DND-41 (cell line): ENCODE measurements at regions not wholly inside any gene's neighbourhood (a gene's known extent, or its start where the extent isn't known, plus 50 kb on each side); places are given as distances from the start of the nearest gene placed in this dataset.

Experiments
- ATAC-seq: fragments of 200-7000 bp; cut with Tn5 transposase; 3 replicates; pipeline ENCODE4 v1.9.1; 2021; ENCODE audit warnings: low read depth; ENCODE audit not compliant: insufficient read depth
- DNase-seq: peaks from one replicate; pipeline ENCODE4 v3.0.0-alpha.2; 2020
- H2AFZ ChIP-seq: 2 replicates; pipeline ENCODE4 v1.6.0; 2012; ENCODE audit warnings: low read depth, low read length
- H3K27ac ChIP-seq: 2 replicates; pipeline ENCODE4 v1.5.1; 2012; ENCODE audit warnings: low read length, inconsistent platforms
- H3K27me3 ChIP-seq: fragments of 200-600 bp; sonication (generic); 2 replicates; pipeline ENCODE4 v1.6.0; 2012; ENCODE audit warnings: low read length, mild to moderate bottlenecking, inconsistent platforms; ENCODE audit not compliant: insufficient read depth, poor library complexity
- H3K36me3 ChIP-seq: 2 replicates; pipeline ENCODE4 v1.5.1; 2012; ENCODE audit warnings: low read length, inconsistent platforms; ENCODE audit not compliant: insufficient read depth
- H3K4me1 ChIP-seq: 2 replicates; pipeline ENCODE4 v1.5.1; 2012; ENCODE audit warnings: mild to moderate bottlenecking, low read length; ENCODE audit not compliant: insufficient read depth
- H3K4me2 ChIP-seq: 2 replicates; pipeline ENCODE4 v1.6.0; 2012; ENCODE audit warnings: mild to moderate bottlenecking, moderate library complexity, low read length, inconsistent platforms; ENCODE audit not compliant: insufficient read depth
- H3K4me3 ChIP-seq, 2 experiments: fragments of 200-600 bp in 1 of 2; shearing (Covaris generic) in 1 of 2; 2 replicates each; pipeline ENCODE4 v1.5.1; 2012 to 2016; ENCODE audit warnings: inconsistent platforms in 2 of 2, low read length in 2 of 2, mild to moderate bottlenecking in 2 of 2, low read depth in 1 of 2, moderate library complexity in 1 of 2
- H3K79me2 ChIP-seq: 2 replicates; pipeline ENCODE4 v1.6.0; 2012; ENCODE audit warnings: low read length, inconsistent platforms; ENCODE audit not compliant: insufficient read depth
- H3K9ac ChIP-seq: 2 replicates; pipeline ENCODE4 v1.6.0; 2012; ENCODE audit warnings: low read depth, mild to moderate bottlenecking, inconsistent platforms, low read length, moderate library complexity
- H3K9me3 ChIP-seq: 2 replicates; pipeline ENCODE4 v1.5.1; 2012; ENCODE audit warnings: low read length, moderate library complexity, mild to moderate bottlenecking, inconsistent platforms; ENCODE audit not compliant: insufficient read depth, severe bottlenecking
- H4K20me1 ChIP-seq: 2 replicates; pipeline ENCODE4 v1.6.0; 2012; ENCODE audit warnings: low read length; ENCODE audit not compliant: insufficient read depth
- CTCF ChIP-seq: IDR thresholded peaks from 2 replicates; pipeline ENCODE4 v1.5.1; 2012; ENCODE audit warnings: borderline replicate concordance, low read length, moderate library complexity, mild to moderate bottlenecking; ENCODE audit not compliant: poor library complexity, severe bottlenecking; ENCODE audit errors: extremely low read depth
- EZH2 ChIP-seq: IDR thresholded peaks from 3 replicates; pipeline ENCODE4 v1.6.1; 2012; ENCODE audit warnings: borderline replicate concordance, low read depth, mild to moderate bottlenecking, moderate library complexity, low read length, inconsistent platforms; ENCODE audit not compliant: severe bottlenecking

- Histone ChIP-seq H3K4me1 (no peaks in the 10 kb centered on the region), H3K4me2 (no peak overlapping the region), H4K20me1 (no peaks in the 10 kb centered on the region), H3K27ac (no peak overlapping the region), H3K9me3 (no peaks in the 10 kb centered on the region), H3K4me3 (no peak overlapping the region), H3K27me3 (no peaks in the 10 kb centered on the region), H3K79me2 (no peaks in the 10 kb centered on the region), H3K9ac (no peak overlapping the region), H2AFZ (no peak overlapping the region), H3K36me3 (no peaks in the 10 kb centered on the region)
- DNase-seq (no peak), ATAC-seq (no peak)
- no peak for TF ChIP-seq CTCF
- no peak for TF ChIP-seq EZH2
These were observed 94.7 kb upstream of the CCN2 start for GRCh38 chr6:132045877-132046276.

- TF ChIP-seq CTCF: no peak
- no peak for TF ChIP-seq EZH2
- Histone ChIP-seq H3K79me2 (no peaks in the 10 kb centered on the region), H3K4me3 (no peak overlapping the region), H3K4me1 (no peaks in the 10 kb centered on the region), H3K9ac (no peak overlapping the region), H3K27me3 (no peaks in the 10 kb centered on the region), H3K9me3 (no peaks in the 10 kb centered on the region), H3K36me3 (no peaks in the 10 kb centered on the region), H4K20me1 (no peaks in the 10 kb centered on the region), H3K27ac (no peak overlapping the region), H3K4me2 (no peak overlapping the region), H2AFZ (no peak overlapping the region)
- ATAC-seq (no peak), DNase-seq (no peak)
These were observed 92.0 kb upstream of the CCN2 start for GRCh38 chr6:132043148-132043547.

- DNase-seq (no peak), ATAC-seq (no peak)
- H2AFZ ChIP-seq: no peak overlapping the region
- no peaks in the 10 kb centered on the region for H3K79me2 ChIP-seq
- no peaks in the 10 kb centered on the region for H3K4me1 ChIP-seq
- H3K4me3 ChIP-seq: no peak overlapping the region
- H3K4me2 ChIP-seq: no peak overlapping the region
- no peaks in the 10 kb centered on the region for H3K36me3 ChIP-seq
- no peak overlapping the region for H3K9ac ChIP-seq
- no peak overlapping the region for H3K27ac ChIP-seq
- no peaks in the 10 kb centered on the region for H3K9me3 ChIP-seq
- no peaks in the 10 kb centered on the region for H4K20me1 ChIP-seq
- no peaks in the 10 kb centered on the region for H3K27me3 ChIP-seq
- TF ChIP-seq CTCF (no peak), EZH2 (no peak)
These were observed 90.5 kb upstream of the CCN2 start for GRCh38 chr6:132041706-132042105.

- Histone ChIP-seq H4K20me1 (no peaks in the 10 kb centered on the region), H3K27me3 (no peaks in the 10 kb centered on the region), H3K36me3 (no peaks in the 10 kb centered on the region), H3K9ac (no peak overlapping the region), H3K4me1 (no peaks in the 10 kb centered on the region), H3K4me2 (no peak overlapping the region), H3K9me3 (no peaks in the 10 kb centered on the region), H3K79me2 (no peaks in the 10 kb centered on the region), H3K4me3 (no peak overlapping the region), H3K27ac (no peak overlapping the region), H2AFZ (no peak overlapping the region)
- no peak for TF ChIP-seq EZH2
- no peak for TF ChIP-seq CTCF
- DNase-seq (no peak), ATAC-seq (no peak)
These were observed 76.9 kb upstream of the CCN2 start for GRCh38 chr6:132028029-132028428.
